Spinal cord (tissue), 9 donors: ENCODE measurements at regions not wholly inside any gene's neighbourhood (a gene's known extent, or its start where the extent isn't known, plus 50 kb on each side); places are given as distances from the start of the nearest gene placed in this dataset.

ENCODE experiments used
- DNase-seq, 6 donors: peaks; one replicate each; pipeline versions ENCODE4 v3.0.0 to v3.0.0-alpha.2; 2013 to 2015; ENCODE audit warnings: low spot score in 6 of 6, low read depth in 4 of 6
- H3K27ac ChIP-seq: one replicate; pipeline ENCODE4 v1.5.1; 2013; ENCODE audit warnings: low read depth, low read length, control low read depth
- H3K27me3 ChIP-seq: one replicate; pipeline ENCODE4 v1.6.1; 2013; ENCODE audit warnings: low read length; ENCODE audit not compliant: control insufficient read depth, insufficient read depth
- H3K36me3 ChIP-seq: one replicate; pipeline ENCODE4 v1.6.1; 2013; ENCODE audit warnings: low read length; ENCODE audit not compliant: control insufficient read depth, insufficient read depth
- H3K4me1 ChIP-seq: one replicate; pipeline ENCODE4 v1.6.1; 2013; ENCODE audit warnings: low read length; ENCODE audit not compliant: control insufficient read depth, insufficient read depth
- H3K4me3 ChIP-seq: one replicate; pipeline ENCODE4 v1.5.1; 2013; ENCODE audit warnings: low read depth, low read length, control low read depth
- H3K9me3 ChIP-seq: one replicate; pipeline ENCODE4 v1.6.1; 2013; ENCODE audit warnings: low read length; ENCODE audit not compliant: control insufficient read depth, insufficient read depth
- WGBS: methylation state at CpG from one replicate; pipeline ENCODE4 v1.1.5; 2013; ENCODE audit warnings: missing lambda C conversion rate; ENCODE audit not compliant: insufficient coverage; 5-methylcytosine and 5-hydroxymethylcytosine counted together
- donor health status: healthy.

GRCh38 chr4:163600727-163601126, 106.2 kb downstream of the TMA16 start:
- WGBS: no CpG with 5 or more reads among the region's 6 CpGs
- Histone ChIP-seq H3K9me3 (no peaks in the 10 kb centered on the region), H3K36me3 (no peaks in the 10 kb centered on the region), H3K27me3 (no peaks in the 10 kb centered on the region), H3K27ac (no peak overlapping the region), H3K4me3 (no peak overlapping the region), H3K4me1 (no peaks in the 10 kb centered on the region)
- DNase-seq: peak in 1 of 6 donors; percentile 15

- no peaks in the 10 kb centered on the region for H3K36me3 ChIP-seq
- H3K4me1 ChIP-seq: no peaks in the 10 kb centered on the region
- DNase-seq: no peak
- no peaks in the 10 kb centered on the region for H3K27me3 ChIP-seq
- H3K27ac ChIP-seq: no peak overlapping the region
- WGBS: 100% methylated on average over 1 of the region's 5 CpGs
- H3K4me3 ChIP-seq: no peak overlapping the region
- H3K9me3 ChIP-seq: no peaks in the 10 kb centered on the region
These were observed 108.8 kb downstream of the TMA16 start for GRCh38 chr4:163603257-163603656.

GRCh38 chr4:163606896-163607691, 112.6 kb downstream of the TMA16 start:
- H3K27ac ChIP-seq: no peak overlapping the region
- H3K4me3 ChIP-seq: no peak overlapping the region
- no peaks in the 10 kb centered on the region for H3K36me3 ChIP-seq
- H3K4me1 ChIP-seq: no peaks in the 10 kb centered on the region
- no peak for DNase-seq
- no CpG with 5 or more reads among the region's 2 CpGs for WGBS
- H3K27me3 ChIP-seq: no peaks in the 10 kb centered on the region
- no peaks in the 10 kb centered on the region for H3K9me3 ChIP-seq

- WGBS: 100% methylated on average over 1 of the region's 2 CpGs
These were observed 114.5 kb downstream of the TMA16 start for GRCh38 chr4:163609019-163609418.

GRCh38 chr4:163610648-163611047, 116.2 kb downstream of the TMA16 start:
- no peak for DNase-seq
- Histone ChIP-seq H3K36me3 (no peaks in the 10 kb centered on the region), H3K27me3 (no peaks in the 10 kb centered on the region), H3K27ac (no peak overlapping the region), H3K4me1 (no peaks in the 10 kb centered on the region), H3K9me3 (no peaks in the 10 kb centered on the region), H3K4me3 (no peak overlapping the region)
- 74% methylated on average over 3 of the region's 4 CpGs for WGBS

More at GRCh38 chr4:163609019-163609418, 114.5 kb downstream of the TMA16 start:
- no peaks in the 10 kb centered on the region for H3K27me3 ChIP-seq
- no peak overlapping the region for H3K27ac ChIP-seq
- H3K36me3 ChIP-seq: no peaks in the 10 kb centered on the region
- H3K4me3 ChIP-seq: no peak overlapping the region
- H3K4me1 ChIP-seq: no peaks in the 10 kb centered on the region
- H3K9me3 ChIP-seq: no peaks in the 10 kb centered on the region
- no peak for DNase-seq

- no peaks in the 10 kb centered on the region for H3K9me3 ChIP-seq
- H3K27ac ChIP-seq: no peak overlapping the region
- no peaks in the 10 kb centered on the region for H3K36me3 ChIP-seq
- WGBS: 92% methylated on average over 2 of the region's 3 CpGs
- H3K4me3 ChIP-seq: no peak overlapping the region
- DNase-seq: no peak
- no peaks in the 10 kb centered on the region for H3K4me1 ChIP-seq
- no peaks in the 10 kb centered on the region for H3K27me3 ChIP-seq
These were observed 116.7 kb downstream of the TMA16 start for GRCh38 chr4:163611182-163611581.

GRCh38 chr4:163611784-163612445, 117.4 kb downstream of the TMA16 start:
- Histone ChIP-seq H3K27me3 (no peaks in the 10 kb centered on the region), H3K36me3 (no peaks in the 10 kb centered on the region), H3K27ac (no peak overlapping the region), H3K4me3 (no peak overlapping the region), H3K4me1 (no peaks in the 10 kb centered on the region), H3K9me3 (no peaks in the 10 kb centered on the region)
- WGBS: 100% methylated on average over 1 of the region's 2 CpGs
- no peak for DNase-seq

GRCh38 chr4:163612762-163613161, 118.3 kb downstream of the TMA16 start:
- no peak overlapping the region for H3K27ac ChIP-seq
- H3K4me3 ChIP-seq: no peak overlapping the region
- no peaks in the 10 kb centered on the region for H3K27me3 ChIP-seq
- H3K4me1 ChIP-seq: no peaks in the 10 kb centered on the region
- no peak for DNase-seq
- no peaks in the 10 kb centered on the region for H3K9me3 ChIP-seq
- no peaks in the 10 kb centered on the region for H3K36me3 ChIP-seq

GRCh38 chr4:163613383-163613782, 118.9 kb downstream of the TMA16 start:
- no peaks in the 10 kb centered on the region for H3K36me3 ChIP-seq
- no peaks in the 10 kb centered on the region for H3K27me3 ChIP-seq
- H3K9me3 ChIP-seq: no peaks in the 10 kb centered on the region
- H3K4me3 ChIP-seq: no peak overlapping the region
- DNase-seq: no peak
- H3K4me1 ChIP-seq: no peaks in the 10 kb centered on the region
- WGBS: no CpG with 5 or more reads among the region's 3 CpGs
- no peak overlapping the region for H3K27ac ChIP-seq

GRCh38 chr4:163614866-163615265, 120.4 kb downstream of the TMA16 start:
- DNase-seq: no peak
- Histone ChIP-seq H3K36me3 (no peaks in the 10 kb centered on the region), H3K4me1 (no peaks in the 10 kb centered on the region), H3K27me3 (no peaks in the 10 kb centered on the region), H3K9me3 (no peaks in the 10 kb centered on the region), H3K27ac (no peak overlapping the region), H3K4me3 (no peak overlapping the region)
- WGBS: 86% methylated on average over 2 of the region's 3 CpGs
